ENCODE measurements at regions not wholly inside any gene's neighbourhood (a gene's known extent, or its start where the extent isn't known, plus 50 kb on each side); places are given as distances from the start of the nearest gene placed in this dataset.

DNA sequence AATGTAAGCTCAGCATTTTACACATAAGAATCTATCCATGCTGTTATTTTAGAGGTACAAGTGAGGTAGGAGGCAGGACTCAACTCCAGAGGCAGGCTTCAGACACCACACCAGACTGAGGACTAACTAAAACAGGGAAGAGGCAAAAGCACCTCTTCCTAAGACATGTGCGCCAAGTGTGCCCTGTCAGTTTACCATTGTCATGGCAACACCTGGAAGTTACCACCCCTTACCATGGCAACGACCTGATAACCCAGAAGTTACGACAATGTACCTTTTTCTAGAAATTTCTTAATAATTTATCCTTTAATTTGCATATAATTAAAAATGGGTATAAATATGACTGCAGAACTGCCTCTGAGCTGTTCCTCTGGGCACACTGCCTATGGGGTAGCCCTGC, 160.1 kb downstream of the FAM124B start:
- no peak for DNase-seq
- Mint-ChIP-seq H3K9me3 (peaks cover 4% of the 10 kb centered on the region; the same call in 1 of the 2 replicates), H3K27ac (no peak overlapping the region), H3K27me3 (ENCODE audit: insufficient read depth) (no peaks in the 10 kb centered on the region), H3K4me3 (no peak overlapping the region), H3K36me3 (ENCODE audit: low read depth) (no peaks in the 10 kb centered on the region), H3K4me1 (ENCODE audit: low read depth) (no peaks in the 10 kb centered on the region)
- no peak for TF ChIP-seq CTCF (IDR thresholded peaks at IDR 0.05)

DNA sequence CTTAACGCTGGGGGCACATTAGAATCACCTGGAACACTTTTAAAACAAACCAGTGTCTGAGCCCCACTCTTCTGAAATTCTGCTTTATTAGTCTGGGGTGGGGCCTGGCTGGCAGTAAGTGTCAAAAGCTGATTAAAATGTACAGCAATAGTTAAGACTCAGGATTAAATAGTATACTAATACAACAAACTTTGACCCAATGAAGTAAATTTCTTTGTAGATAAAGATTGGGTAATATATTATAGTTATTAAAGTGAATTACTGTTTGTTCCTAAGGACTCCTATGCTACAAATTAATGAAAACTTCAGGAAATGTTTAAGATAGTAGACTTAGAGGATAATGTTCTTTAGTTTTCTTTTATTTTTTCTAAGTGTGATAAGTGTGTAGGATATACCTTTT, 160.9 kb downstream of the FAM124B start:
- Mint-ChIP-seq H3K36me3 (ENCODE audit: low read depth) (no peaks in the 10 kb centered on the region), H3K4me1 (ENCODE audit: low read depth) (no peaks in the 10 kb centered on the region), H3K27ac (no peak overlapping the region), H3K4me3 (no peak overlapping the region), H3K9me3 (peaks cover 4% of the 10 kb centered on the region; the same call in 1 of the 2 replicates), H3K27me3 (ENCODE audit: insufficient read depth) (no peaks in the 10 kb centered on the region)
- TF ChIP-seq CTCF (IDR thresholded peaks at IDR 0.05): no peak
- no peak for DNase-seq

- Mint-ChIP-seq H3K4me1 (ENCODE audit: low read depth) (peaks cover 44% of the 10 kb centered on the region), H3K27me3 (ENCODE audit: insufficient read depth) (peaks cover 1% of the 10 kb centered on the region), H3K36me3 (ENCODE audit: low read depth) (peaks cover 9% of the 10 kb centered on the region), H3K9me3 (peaks cover 11% of the 10 kb centered on the region), H3K27ac (no peak overlapping the region), H3K4me3 (no peak overlapping the region)
- no peak for DNase-seq
- TF ChIP-seq CTCF (IDR thresholded peaks at IDR 0.05): no peak
Observed at GRCh38 chr2:224223851-224224555, 177.9 kb downstream of the FAM124B start.

GRCh38 chr2:224222974-224223373, 178.9 kb downstream of the FAM124B start:
- no peak for TF ChIP-seq CTCF (IDR thresholded peaks at IDR 0.05)
- Mint-ChIP-seq H3K27ac (peak overlapping the region; percentile 98; the same call in 1 of the 2 replicates), H3K9me3 (peaks cover 21% of the 10 kb centered on the region), H3K27me3 (ENCODE audit: insufficient read depth) (peaks cover 1% of the 10 kb centered on the region), H3K4me3 (no peak overlapping the region), H3K36me3 (ENCODE audit: low read depth) (peaks cover 19% of the 10 kb centered on the region), H3K4me1 (ENCODE audit: low read depth) (peaks cover 50% of the 10 kb centered on the region)
- DNase-seq: no peak

GRCh38 chr2:224222291-224222690, 179.6 kb downstream of the FAM124B start:
- Mint-ChIP-seq H3K27ac (peak overlapping the region; percentile 98), H3K4me3 (no peak overlapping the region), H3K36me3 (ENCODE audit: low read depth) (peaks cover 25% of the 10 kb centered on the region), H3K9me3 (peaks cover 28% of the 10 kb centered on the region), H3K4me1 (ENCODE audit: low read depth) (peaks cover 57% of the 10 kb centered on the region), H3K27me3 (ENCODE audit: insufficient read depth) (peaks cover 1% of the 10 kb centered on the region)
- peak; percentile 37 for DNase-seq
- TF ChIP-seq CTCF (IDR thresholded peaks at IDR 0.05): no peak
